IMR-90 (cell line): ENCODE measurements at regions not wholly inside any gene's neighbourhood (a gene's known extent, or its start where the extent isn't known, plus 50 kb on each side); places are given as distances from the start of the nearest gene placed in this dataset.
A peak's percentile ranks its signal among the peaks of the same experiment; 100 is the strongest.

Source experiments
- ATAC-seq: fragments of 200-7000 bp; cut with Tn5 transposase; 2 replicates; pipeline ENCODE4 v1.9.1; 2020; ENCODE audit warnings: low read depth, mild to moderate bottlenecking, moderate library complexity
- BruUV-seq: library from RNA; stranded (reverse); fragments of 400-500 nt; replicated peaks from 2 replicates; lab custom pipeline; 2021; lab: Mats Ljungman, UMichigan
- CTCF ChIA-PET: fragments of 300-600 bp; formaldehyde crosslinking; extraction: SDS; loops from one replicate; lab custom pipeline; 2021; ENCODE audit warnings: antibody characterized with exemption; lab: Yijun Ruan, JAX
- POLR2A ChIA-PET: fragments of 300-600 bp; sonication (Branson Sonifier 250); formaldehyde crosslinking; loops from one replicate; lab custom pipeline; 2022; ENCODE audit warnings: antibody characterized with exemption; ENCODE audit not compliant: unreplicated experiment; lab: Charles Lee
- DNase-seq: peaks from one replicate; pipeline ENCODE4 v3.0.0; 2013
- H2AFZ ChIP-seq: replicated peaks from 2 replicates; pipeline ENCODE3; 2013; ENCODE audit warnings: low read length, mild to moderate bottlenecking; ENCODE audit not compliant: poor library complexity
- H2AK5ac ChIP-seq: 2 replicates; pipeline ENCODE4 v1.6.1; 2013; ENCODE audit warnings: low read depth, low read length, inconsistent platforms
- H2AK9ac ChIP-seq: replicated peaks from 2 replicates; pipeline ENCODE3; 2013; ENCODE audit warnings: mild to moderate bottlenecking, low read depth, low read length, moderate library complexity; ENCODE audit not compliant: poor library complexity
- H2BK120ac ChIP-seq: 2 replicates; pipeline ENCODE4 v1.6.1; 2013; ENCODE audit warnings: low read depth, low read length, inconsistent platforms
- H2BK15ac ChIP-seq: 3 replicates; pipeline ENCODE4 v1.6.1; 2013; ENCODE audit warnings: low read depth, low read length, inconsistent platforms
- H2BK20ac ChIP-seq: 2 replicates; pipeline ENCODE4 v1.6.1; 2013; ENCODE audit warnings: low read depth, mild to moderate bottlenecking, inconsistent platforms, low read length, moderate library complexity
- H2BK5ac ChIP-seq: 2 replicates; pipeline ENCODE4 v1.6.1; 2013; ENCODE audit warnings: mild to moderate bottlenecking, low read depth, low read length, inconsistent platforms; ENCODE audit not compliant: poor library complexity, severe bottlenecking
- H3K14ac ChIP-seq: replicated peaks from 2 replicates; pipeline ENCODE4 v1.6.1; 2013; ENCODE audit warnings: low read depth, low read length, inconsistent platforms
- H3K18ac ChIP-seq: 2 replicates; pipeline ENCODE4 v1.6.1; 2013; ENCODE audit warnings: low read depth, low read length, control low read depth
- H3K23ac ChIP-seq: 2 replicates; pipeline ENCODE4 v1.6.1; 2013; ENCODE audit warnings: low read depth, low read length, inconsistent platforms
- H3K27ac ChIP-seq: 2 replicates; pipeline ENCODE4 v1.5.1; 2013; ENCODE audit warnings: mild to moderate bottlenecking, control low read depth, low read length; ENCODE audit not compliant: insufficient read depth
- H3K27me3 ChIP-seq: 2 replicates; pipeline ENCODE4 v1.6.1; 2013; ENCODE audit warnings: low read length; ENCODE audit not compliant: control insufficient read depth, insufficient read depth
- H3K36me3 ChIP-seq: 2 replicates; pipeline ENCODE4 v1.6.1; 2013; ENCODE audit warnings: low read length, mixed read lengths; ENCODE audit not compliant: control insufficient read depth, insufficient read depth
- H3K4ac ChIP-seq: 2 replicates; pipeline ENCODE4 v1.6.1; 2013; ENCODE audit warnings: low read depth, low read length, inconsistent platforms
- H3K4me1 ChIP-seq: 2 replicates; pipeline ENCODE4 v1.6.1; 2013; ENCODE audit warnings: low read length, mixed read lengths; ENCODE audit not compliant: control insufficient read depth, insufficient read depth
- H3K4me2 ChIP-seq: 2 replicates; pipeline ENCODE4 v1.6.1; 2013; ENCODE audit warnings: low read depth, mild to moderate bottlenecking, control low read depth, low read length, moderate library complexity
- H3K4me3 ChIP-seq: 2 replicates; pipeline ENCODE4 v1.5.1; 2013; ENCODE audit warnings: low read depth, mild to moderate bottlenecking, control low read depth, low read length, moderate library complexity; ENCODE audit not compliant: insufficient read depth
- H3K56ac ChIP-seq: 2 replicates; pipeline ENCODE4 v1.6.1; 2013; ENCODE audit warnings: low read length, inconsistent platforms; ENCODE audit not compliant: insufficient read depth; ENCODE audit errors: extremely low read depth
- H3K79me1 ChIP-seq, 2 experiments: 2 replicates each; pipeline ENCODE4 v1.6.1; 2013; ENCODE audit warnings: low read length in 2 of 2, inconsistent platforms in 1 of 2, low read depth in 1 of 2
- H3K9ac ChIP-seq: 2 replicates; pipeline ENCODE4 v1.6.1; 2013; ENCODE audit warnings: low read depth, low read length, control low read depth
- H3K9me1 ChIP-seq: 2 replicates; pipeline ENCODE4 v1.6.1; 2013; ENCODE audit warnings: low read length, inconsistent platforms; ENCODE audit not compliant: insufficient read depth
- H3K9me3 ChIP-seq: 2 replicates; pipeline ENCODE4 v1.6.1; 2013; ENCODE audit warnings: low read length; ENCODE audit not compliant: control insufficient read depth, insufficient read depth
- H4K20me1 ChIP-seq: 2 replicates; pipeline ENCODE4 v1.6.1; 2013; ENCODE audit warnings: low read length, inconsistent platforms; ENCODE audit not compliant: insufficient read depth
- H4K5ac ChIP-seq: 2 replicates; pipeline ENCODE4 v1.6.1; 2013; ENCODE audit warnings: mild to moderate bottlenecking, low read depth, low read length, control low read depth
- H4K8ac ChIP-seq, 2 experiments: 2 replicates each; pipeline ENCODE4 v1.6.1; 2013; ENCODE audit warnings: low read depth in 2 of 2, low read length in 2 of 2, control low read depth in 1 of 2, inconsistent platforms in 1 of 2
- H4K91ac ChIP-seq: 2 replicates; pipeline ENCODE4 v1.6.1; 2013; ENCODE audit warnings: low read depth, low read length, inconsistent platforms; ENCODE audit not compliant: insufficient read depth
- CEBPB ChIP-seq: IDR thresholded peaks from 2 replicates; pipeline ENCODE4 v1.6.1; 2012; ENCODE audit warnings: low read depth, low read length, improper control_type of control experiment
- FOS ChIP-seq: fragments of 150-350 bp; IDR thresholded peaks from 2 replicates; pipeline ENCODE4 v1.6.1; 2016; ENCODE audit warnings: low read depth, low read length
- POLR2A ChIP-seq: IDR thresholded peaks from 2 replicates; pipeline ENCODE4 v1.6.1; 2012; ENCODE audit warnings: mild to moderate bottlenecking, low read depth, low read length
- RAD21 ChIP-seq: IDR thresholded peaks from 2 replicates; pipeline ENCODE4 v1.6.1; 2012; ENCODE audit warnings: low read length, improper control_type of control experiment
- RFX5 ChIP-seq: IDR thresholded peaks from 2 replicates; pipeline ENCODE4 v1.8.0; 2012; ENCODE audit warnings: low read depth, mild to moderate bottlenecking, low read length, moderate library complexity
- WGBS, 2 experiments: methylation state at CpG; one replicate each; pipeline versions ENCODE4 v1.1.5 to v1.1.7; 2013; ENCODE audit warnings: missing lambda C conversion rate in 2 of 2; ENCODE audit not compliant: insufficient read length in 1 of 2; ENCODE audit errors: extremely low coverage in 2 of 2; 5-methylcytosine and 5-hydroxymethylcytosine counted together
- dilution Hi-C: fragments of 300-500 bp; cut with HindIII; formaldehyde crosslinking; loops from one replicate; pipeline ENCODE4 v1.14.3; 2018; ENCODE audit warnings: low sequenced_read_pairs; ENCODE audit not compliant: unreplicated experiment
- in situ Hi-C: fragments of 300-500 bp; cut with MboI; formaldehyde crosslinking; loops from 3 replicates; pipeline ENCODE4 v1.14.3; 2019; ENCODE audit warnings: low sequenced_read_pairs, inconsistent platforms, mixed read lengths
- intact Hi-C: fragments of 100-400 bp; cut with micrococcal nuclease; formaldehyde crosslinking; loops from 2 replicates; pipeline ENCODE4 v1.10.0; 2022
- TF ChIP-seq, protein P1 (sequence below): conservative IDR thresholded peaks from 2 replicates; pipeline ENCODE4 v1.5.1; 2012; ENCODE audit warnings: mild to moderate bottlenecking, low read depth, low read length, improper control_type of control experiment

DNA sequence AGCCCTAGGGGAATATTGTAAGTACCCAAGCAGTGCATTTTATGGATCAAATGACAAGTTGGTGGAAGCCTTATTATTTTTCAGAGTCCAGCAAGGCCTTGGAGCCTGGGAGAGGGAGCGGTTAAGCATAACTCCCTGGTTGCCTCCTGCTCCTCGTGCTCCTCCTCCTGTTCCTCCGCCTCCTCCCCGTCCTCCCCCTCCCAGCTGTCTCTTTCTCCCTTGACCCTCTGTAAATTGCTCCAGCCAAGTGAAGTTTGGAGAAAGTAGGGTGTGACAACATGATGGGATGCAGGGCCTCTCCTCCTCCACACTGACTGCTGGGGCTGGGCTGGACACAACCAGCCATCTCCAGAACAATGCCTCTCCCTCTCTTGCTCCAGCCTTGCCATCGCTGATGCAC is 586.9 kb downstream of the CCDC171 start:
- H3K4me3 ChIP-seq: no peak overlapping the region
- no peak overlapping the region for H2AK9ac ChIP-seq
- ATAC-seq: no peak
- H4K5ac ChIP-seq: peak overlapping the region; percentile 1; the same call in 1 of the 2 replicates
- in situ Hi-C loops (no loop called here), intact Hi-C loops (no loop called here), dilution Hi-C loops (no loop called here)
- H3K36me3 ChIP-seq: no peaks in the 10 kb centered on the region
- peak overlapping the region; percentile 19; the same call in 1 of the 2 replicates for H4K91ac ChIP-seq
- H3K14ac ChIP-seq: 0 out of 2 replicates have a peak overlapping the region, but pooled peaks have one; percentile 44
- CTCF ChIA-PET: interaction anchor here (1.1 kb wide), 1 partner anchor 75 kb away, joined by 4 read pairs; no protein-coding TSS in a partner anchor
- DNase-seq: no peak
- POLR2A ChIA-PET: no interaction called here
- WGBS, 2 experiments: no CpG with 5 or more reads among the region's 5 CpGs
- H2AK5ac ChIP-seq: peak overlapping the region; percentile 70; the same call in 1 of the 2 replicates
- no peaks in the 10 kb centered on the region for H4K20me1 ChIP-seq
- H2BK5ac ChIP-seq: no peak overlapping the region
- peak overlapping the region; percentile 18 for H2AFZ ChIP-seq
- H3K4me1 ChIP-seq: peaks cover 17% of the 10 kb centered on the region
- H2BK15ac ChIP-seq: peak overlapping the region; percentile 29; the same call in 1 of the 3 replicates
- no peak overlapping the region for H3K56ac ChIP-seq
- H3K9me1 ChIP-seq: no peaks in the 10 kb centered on the region
- no peak overlapping the region for H3K27ac ChIP-seq
- peak overlapping the region; percentile 48; the same call in 1 of the 2 replicates for H2BK120ac ChIP-seq
- peak overlapping the region; percentile 15; the same call in 1 of the 2 replicates for H3K18ac ChIP-seq
- H4K8ac ChIP-seq: peak overlapping the region; percentile 1 to 48; a peak in 3 of 4 replicates
- H3K27me3 ChIP-seq: no peaks in the 10 kb centered on the region
- no TSS peak for BruUV-seq
- peak overlapping the region; percentile 64 for H3K4ac ChIP-seq
- no peak overlapping the region for H3K9ac ChIP-seq
- H3K4me2 ChIP-seq: no peak overlapping the region
- TF ChIP-seq FOS (no peak), RAD21 (no peak), RFX5 (no peak), POLR2A (no peak), CEBPB (no peak)
- TF ChIP-seq, protein P1, sequence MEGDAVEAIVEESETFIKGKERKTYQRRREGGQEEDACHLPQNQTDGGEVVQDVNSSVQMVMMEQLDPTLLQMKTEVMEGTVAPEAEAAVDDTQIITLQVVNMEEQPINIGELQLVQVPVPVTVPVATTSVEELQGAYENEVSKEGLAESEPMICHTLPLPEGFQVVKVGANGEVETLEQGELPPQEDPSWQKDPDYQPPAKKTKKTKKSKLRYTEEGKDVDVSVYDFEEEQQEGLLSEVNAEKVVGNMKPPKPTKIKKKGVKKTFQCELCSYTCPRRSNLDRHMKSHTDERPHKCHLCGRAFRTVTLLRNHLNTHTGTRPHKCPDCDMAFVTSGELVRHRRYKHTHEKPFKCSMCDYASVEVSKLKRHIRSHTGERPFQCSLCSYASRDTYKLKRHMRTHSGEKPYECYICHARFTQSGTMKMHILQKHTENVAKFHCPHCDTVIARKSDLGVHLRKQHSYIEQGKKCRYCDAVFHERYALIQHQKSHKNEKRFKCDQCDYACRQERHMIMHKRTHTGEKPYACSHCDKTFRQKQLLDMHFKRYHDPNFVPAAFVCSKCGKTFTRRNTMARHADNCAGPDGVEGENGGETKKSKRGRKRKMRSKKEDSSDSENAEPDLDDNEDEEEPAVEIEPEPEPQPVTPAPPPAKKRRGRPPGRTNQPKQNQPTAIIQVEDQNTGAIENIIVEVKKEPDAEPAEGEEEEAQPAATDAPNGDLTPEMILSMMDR: no peak
- no peaks in the 10 kb centered on the region for H3K79me1 ChIP-seq
- H3K23ac ChIP-seq: no peak overlapping the region
- H3K9me3 ChIP-seq: no peaks in the 10 kb centered on the region
- H2BK20ac ChIP-seq: peak overlapping the region; percentile 45; the same call in 1 of the 2 replicates
